RWPE1 (cell line): ENCODE measurements at regions not wholly inside any gene's neighbourhood (a gene's known extent, or its start where the extent isn't known, plus 50 kb on each side); places are given as distances from the start of the nearest gene placed in this dataset.

ENCODE experiments used
- CTCF ChIA-PET: fragments of 350-600 bp; sonication (Branson Sonifier 250); formaldehyde crosslinking; extraction: SDS; loops from one replicate; lab custom pipeline; 2021; lab: Yijun Ruan, JAX
- POLR2A ChIA-PET: fragments of 400-600 bp; formaldehyde crosslinking; extraction: SDS; loops from one replicate; lab custom pipeline; 2020; ENCODE audit warnings: antibody characterized with exemption; ENCODE audit not compliant: low non-redundant PET; lab: Yijun Ruan, JAX
- DNase-seq: peaks from one replicate; pipeline ENCODE4 v3.0.0; 2012; ENCODE audit warnings: low spot score
- H3K27ac ChIP-seq: fragments of 450-650 bp; 2 replicates; pipeline ENCODE4 v1.5.1; 2017
- TF ChIP-seq, protein P1 (sequence below): fragments of 450-650 bp; conservative IDR thresholded peaks from 2 replicates; pipeline ENCODE4 v1.5.1; 2017; ENCODE audit warnings: low read depth, mild to moderate bottlenecking

GRCh38 chr4:180558427-180558826 lies 1684.8 kb upstream of the TENM3 start:
- TF ChIP-seq, protein P1, sequence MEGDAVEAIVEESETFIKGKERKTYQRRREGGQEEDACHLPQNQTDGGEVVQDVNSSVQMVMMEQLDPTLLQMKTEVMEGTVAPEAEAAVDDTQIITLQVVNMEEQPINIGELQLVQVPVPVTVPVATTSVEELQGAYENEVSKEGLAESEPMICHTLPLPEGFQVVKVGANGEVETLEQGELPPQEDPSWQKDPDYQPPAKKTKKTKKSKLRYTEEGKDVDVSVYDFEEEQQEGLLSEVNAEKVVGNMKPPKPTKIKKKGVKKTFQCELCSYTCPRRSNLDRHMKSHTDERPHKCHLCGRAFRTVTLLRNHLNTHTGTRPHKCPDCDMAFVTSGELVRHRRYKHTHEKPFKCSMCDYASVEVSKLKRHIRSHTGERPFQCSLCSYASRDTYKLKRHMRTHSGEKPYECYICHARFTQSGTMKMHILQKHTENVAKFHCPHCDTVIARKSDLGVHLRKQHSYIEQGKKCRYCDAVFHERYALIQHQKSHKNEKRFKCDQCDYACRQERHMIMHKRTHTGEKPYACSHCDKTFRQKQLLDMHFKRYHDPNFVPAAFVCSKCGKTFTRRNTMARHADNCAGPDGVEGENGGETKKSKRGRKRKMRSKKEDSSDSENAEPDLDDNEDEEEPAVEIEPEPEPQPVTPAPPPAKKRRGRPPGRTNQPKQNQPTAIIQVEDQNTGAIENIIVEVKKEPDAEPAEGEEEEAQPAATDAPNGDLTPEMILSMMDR, result no peak
- ChIA-PET CTCF (no interaction called here), POLR2A (no interaction called here)
- no peak overlapping the region for H3K27ac ChIP-seq
- no peak for DNase-seq

- peak; percentile 15 for DNase-seq
- no peak overlapping the region for H3K27ac ChIP-seq
- TF ChIP-seq, protein P1, result no peak
- ChIA-PET CTCF (no interaction called here), POLR2A (no interaction called here)
Measured at GRCh38 chr4:180560896-180561295, 1682.3 kb upstream of the TENM3 start.

- POLR2A ChIA-PET, result no interaction called here
- TF ChIP-seq, protein P1, result no peak
- CTCF ChIA-PET, result no interaction called here
- no peak overlapping the region for H3K27ac ChIP-seq
- DNase-seq, result no peak
Measured at GRCh38 chr4:180564026-180564425, 1679.2 kb upstream of the TENM3 start.

DNA sequence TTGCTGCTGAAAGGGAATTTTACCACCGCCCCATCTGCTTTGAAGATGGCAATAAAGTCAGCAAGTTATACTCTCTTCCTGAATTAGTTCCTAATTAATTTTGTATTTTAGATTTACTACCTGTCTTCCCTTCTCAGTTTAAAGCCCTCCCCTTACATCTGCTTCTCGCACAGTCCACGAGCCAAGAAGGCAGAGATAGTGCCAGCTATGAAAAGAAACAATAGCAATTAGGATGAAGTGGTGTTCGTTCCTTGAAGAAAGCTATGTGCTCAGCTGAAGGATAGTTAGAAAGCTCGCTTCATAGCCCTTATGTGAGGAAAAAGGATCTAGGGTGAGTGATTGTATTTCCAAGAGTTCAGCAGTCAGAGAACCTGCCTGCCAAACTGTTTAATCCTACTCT lies 1678.8 kb upstream of the TENM3 start:
- H3K27ac ChIP-seq, result no peak overlapping the region
- TF ChIP-seq, protein P1, result no peak
- ChIA-PET POLR2A (no interaction called here), CTCF (no interaction called here)
- no peak for DNase-seq

GRCh38 chr4:180565856-180566431 lies 1677.3 kb upstream of the TENM3 start:
- DNase-seq, result no peak
- TF ChIP-seq, protein P1, result no peak
- no peak overlapping the region for H3K27ac ChIP-seq
- ChIA-PET CTCF (no interaction called here), POLR2A (no interaction called here)

GRCh38 chr4:180566492-180566891 lies 1676.7 kb upstream of the TENM3 start:
- CTCF ChIA-PET, result no interaction called here
- POLR2A ChIA-PET, result no interaction called here
- no peak overlapping the region for H3K27ac ChIP-seq

More at GRCh38 chr4:180566492-180566891, 1676.7 kb upstream of the TENM3 start:
- TF ChIP-seq, protein P1, result no peak
- DNase-seq, result no peak
